HG02970 (cell line): ENCODE measurements at regions not wholly inside any gene's neighbourhood (a gene's known extent, or its start where the extent isn't known, plus 50 kb on each side); places are given as distances from the start of the nearest gene placed in this dataset.
"Not testable (repeated sequence)": the region's sequence is repeated elsewhere in the genome, so short reads cannot be mapped to it uniquely, and the experiment has no call there.

Experiments used
- ATAC-seq: cut with Tn5 transposase; IDR thresholded peaks from one replicate; pipeline ENCODE4 v1.9.1; 2021; ENCODE audit warnings: mild to moderate bottlenecking, moderate library complexity, moderate number of reproducible peaks; ENCODE audit not compliant: unreplicated experiment, low FRiP score

GRCh38 chr14:38973083-38973700, 129.8 kb downstream of the SEC23A start:
- ATAC-seq, result no peak

GRCh38 chr14:38972511-38972910, 130.5 kb downstream of the SEC23A start:
- ATAC-seq, result no peak

GRCh38 chr14:38971258-38971921, 131.6 kb downstream of the SEC23A start:
- ATAC-seq, result no peak

- no peak for ATAC-seq
Measured at GRCh38 chr14:38964630-38965029, 138.4 kb downstream of the SEC23A start.

GRCh38 chr14:38960946-38961531, 142.0 kb downstream of the SEC23A start:
- no peak for ATAC-seq

- no peak for ATAC-seq
Measured at GRCh38 chr14:38959021-38959420, 144.0 kb downstream of the SEC23A start.

GRCh38 chr14:38958589-38958988, 144.4 kb downstream of the SEC23A start:
- no peak for ATAC-seq

- no peak for ATAC-seq
Measured at GRCh38 chr14:38951451-38951850, 151.6 kb downstream of the SEC23A start.

- no peak for ATAC-seq
Measured at GRCh38 chr14:38950676-38951075, 152.4 kb downstream of the SEC23A start.

GRCh38 chr14:38948576-38948975, 154.5 kb downstream of the SEC23A start:
- ATAC-seq, result no peak

GRCh38 chr14:38948171-38948570, 154.9 kb downstream of the SEC23A start:
- ATAC-seq, result no peak

- no peak for ATAC-seq
Measured at GRCh38 chr14:38947343-38947742, 155.7 kb downstream of the SEC23A start.

GRCh38 chr14:38944691-38945090, 158.3 kb downstream of the SEC23A start:
- ATAC-seq, result no peak

- ATAC-seq, result no peak
Measured at GRCh38 chr14:38941488-38941887, 161.5 kb downstream of the SEC23A start.

- ATAC-seq, result not testable (repeated sequence)
Measured at GRCh38 chr14:38932653-38933000, 170.4 kb downstream of the SEC23A start.

- no peak for ATAC-seq
Measured at GRCh38 chr14:38931969-38932652, 170.9 kb downstream of the SEC23A start.

GRCh38 chr14:38930898-38931297, 172.1 kb downstream of the SEC23A start:
- no peak for ATAC-seq

- no peak for ATAC-seq
Measured at GRCh38 chr14:38930022-38930421, 173.0 kb downstream of the SEC23A start.

- ATAC-seq, result no peak
Measured at GRCh38 chr14:38929416-38929815, 173.6 kb downstream of the SEC23A start.

GRCh38 chr14:38921893-38922292, 181.1 kb downstream of the SEC23A start:
- ATAC-seq, result not testable (repeated sequence)

- no peak for ATAC-seq
Measured at GRCh38 chr14:38915125-38915524, 187.9 kb downstream of the SEC23A start.
